HG03025 (cell line): ENCODE measurements at regions not wholly inside any gene's neighbourhood (a gene's known extent, or its start where the extent isn't known, plus 50 kb on each side); places are given as distances from the start of the nearest gene placed in this dataset.

ENCODE experiments used
- ATAC-seq: cut with Tn5 transposase; IDR thresholded peaks from one replicate; pipeline ENCODE4 v1.9.1; 2021; ENCODE audit warnings: mild to moderate bottlenecking, moderate library complexity; ENCODE audit not compliant: unreplicated experiment, low FRiP score

DNA sequence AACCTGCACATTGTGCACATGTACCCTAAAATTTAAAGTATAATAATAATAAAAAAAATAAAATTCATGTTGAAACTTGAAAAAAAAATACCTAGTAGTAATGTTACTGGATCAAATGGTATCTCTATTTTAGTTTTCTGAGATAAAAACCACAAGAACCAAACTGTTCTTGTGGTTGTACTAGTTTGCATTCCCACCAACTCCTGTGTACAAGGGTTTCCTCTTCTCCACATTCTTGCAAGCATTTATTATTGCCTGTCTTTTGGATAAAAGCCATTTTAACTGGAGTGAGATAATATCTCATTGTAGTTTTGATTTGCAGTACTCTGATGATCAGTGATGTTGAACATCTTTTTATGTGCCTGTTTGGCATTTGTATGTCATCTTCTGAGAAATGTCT, 177.7 kb downstream of the KIF20B start:
- no peak for ATAC-seq

- ATAC-seq: peak; percentile 43
Measured at GRCh38 chr10:89887406-89887805, 186.0 kb downstream of the KIF20B start.

- peak; percentile 73 for ATAC-seq
Measured at GRCh38 chr10:89887830-89888229, 186.4 kb downstream of the KIF20B start.

- ATAC-seq: peak; percentile 67
Measured at GRCh38 chr10:89888321-89889070, 187.1 kb downstream of the KIF20B start.

DNA sequence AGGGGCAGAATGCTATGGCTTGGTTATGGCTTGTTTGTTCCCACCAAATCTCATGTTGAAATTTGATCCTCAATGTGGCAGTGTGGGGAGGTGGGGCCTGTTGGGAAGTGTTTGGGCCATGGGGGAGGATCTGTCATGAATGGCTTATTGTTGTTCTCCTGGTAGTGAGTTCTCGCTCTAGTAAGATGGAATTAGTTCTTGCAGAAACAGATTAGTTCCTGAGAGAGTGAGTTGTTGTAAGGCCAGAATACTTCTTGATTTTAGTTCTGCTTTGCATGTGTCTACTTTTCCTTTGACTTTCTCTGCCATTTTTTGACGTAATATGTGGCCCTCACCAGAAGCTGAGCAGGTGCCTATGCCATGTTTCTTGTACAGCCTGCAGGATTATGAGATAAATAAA, 188.2 kb downstream of the KIF20B start:
- no peak for ATAC-seq

DNA sequence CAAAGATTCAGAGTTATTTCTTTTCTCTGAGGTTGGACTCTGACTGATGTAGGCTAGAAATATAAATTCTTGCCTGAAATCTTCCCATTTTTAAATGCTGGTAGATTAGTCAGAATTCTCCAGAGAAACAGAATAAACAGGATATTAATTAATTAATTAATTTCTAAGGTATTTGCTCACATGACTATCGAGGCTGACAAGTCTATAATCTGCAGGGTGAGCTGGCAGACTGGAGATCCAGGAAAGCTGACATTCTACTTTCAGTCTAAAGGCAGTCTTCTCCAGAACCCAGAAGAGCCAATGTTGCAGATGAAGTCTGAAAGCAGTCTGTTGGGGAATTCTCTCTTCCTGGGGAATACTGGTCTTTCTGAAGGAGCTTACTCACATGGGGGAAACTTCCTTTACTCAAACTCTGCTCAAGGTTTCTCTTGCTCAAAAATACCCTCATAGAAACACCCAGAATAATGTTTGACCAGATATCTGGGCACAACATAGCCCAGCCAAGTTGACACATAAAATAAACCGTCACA, 189.7 kb downstream of the KIF20B start:
- ATAC-seq: no peak

GRCh38 chr10:89894051-89894450, 192.7 kb downstream of the KIF20B start:
- ATAC-seq: no peak

DNA sequence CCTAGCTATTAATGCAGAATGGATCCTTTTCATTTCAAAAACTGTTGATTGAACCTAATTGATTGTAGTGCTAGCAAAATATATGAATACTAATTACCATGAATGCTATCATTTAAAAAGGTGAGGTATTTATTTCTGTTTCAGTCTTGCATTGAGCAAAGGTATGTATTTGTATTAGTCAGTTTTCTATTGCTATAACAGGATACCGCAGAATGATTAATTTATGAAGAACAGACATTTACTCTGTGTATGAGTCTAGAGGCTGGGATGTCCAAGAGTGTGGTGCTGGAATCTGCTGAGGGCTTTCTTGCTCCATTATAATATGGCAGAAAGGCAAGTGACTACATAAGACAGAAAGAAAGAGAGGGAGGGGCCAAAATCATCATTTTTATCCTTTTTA, 199.2 kb downstream of the KIF20B start:
- no peak for ATAC-seq

- no peak for ATAC-seq
Measured at GRCh38 chr10:89901895-89902294, 200.5 kb downstream of the KIF20B start.

GRCh38 chr10:89904755-89905154, 203.4 kb downstream of the KIF20B start:
- ATAC-seq: no peak

- no peak for ATAC-seq
Measured at GRCh38 chr10:89909752-89910151, 208.4 kb downstream of the KIF20B start.

GRCh38 chr10:89915021-89915420, 213.6 kb downstream of the KIF20B start:
- ATAC-seq: no peak

- ATAC-seq: no peak
Measured at GRCh38 chr10:89915968-89916367, 214.6 kb downstream of the KIF20B start.

- ATAC-seq: no peak
Measured at GRCh38 chr10:89916468-89917215, 215.3 kb downstream of the KIF20B start.

- no peak for ATAC-seq
Measured at GRCh38 chr10:89921403-89921802, 220.0 kb downstream of the KIF20B start.

- ATAC-seq: no peak
Measured at GRCh38 chr10:89923661-89924060, 222.3 kb downstream of the KIF20B start.

DNA sequence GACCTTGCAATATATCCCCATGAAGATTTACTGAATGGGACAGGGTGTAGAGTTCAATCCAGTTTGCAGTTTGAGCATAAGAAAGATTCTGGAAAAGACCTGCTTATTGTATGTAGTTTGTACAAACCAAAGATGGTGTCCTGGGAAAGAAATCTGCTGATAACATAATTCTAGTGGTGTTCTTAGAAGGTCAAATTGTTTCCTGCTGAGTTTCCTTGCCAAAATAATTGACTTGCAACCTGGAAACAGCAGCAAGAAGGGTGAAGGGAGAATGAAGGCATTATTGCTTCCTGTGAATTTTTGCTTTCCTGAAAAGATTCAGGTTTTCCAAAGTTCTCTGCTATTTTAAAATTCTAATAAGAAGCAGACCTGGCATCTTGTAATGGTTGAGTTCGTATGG, 222.9 kb downstream of the KIF20B start:
- ATAC-seq: no peak

DNA sequence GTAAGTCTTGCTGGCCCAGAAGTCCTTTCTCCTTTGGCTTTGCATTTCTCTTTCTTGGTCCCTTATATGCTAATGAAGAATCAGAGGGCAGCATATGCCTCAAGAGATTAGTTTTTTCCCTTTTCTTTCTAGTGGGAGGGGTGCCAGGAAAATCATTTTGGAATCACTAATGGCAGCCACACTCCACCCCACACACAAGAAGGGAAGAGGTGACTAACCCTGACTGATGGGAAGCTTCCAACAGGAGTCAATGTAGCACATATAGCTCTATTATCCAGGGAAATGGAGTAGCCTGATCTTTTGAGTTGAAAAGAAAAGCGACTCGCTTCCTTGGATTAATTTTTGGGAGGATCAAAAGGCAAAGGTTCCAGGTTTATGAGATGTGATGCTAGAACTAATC, 225.3 kb downstream of the KIF20B start:
- ATAC-seq: no peak

DNA sequence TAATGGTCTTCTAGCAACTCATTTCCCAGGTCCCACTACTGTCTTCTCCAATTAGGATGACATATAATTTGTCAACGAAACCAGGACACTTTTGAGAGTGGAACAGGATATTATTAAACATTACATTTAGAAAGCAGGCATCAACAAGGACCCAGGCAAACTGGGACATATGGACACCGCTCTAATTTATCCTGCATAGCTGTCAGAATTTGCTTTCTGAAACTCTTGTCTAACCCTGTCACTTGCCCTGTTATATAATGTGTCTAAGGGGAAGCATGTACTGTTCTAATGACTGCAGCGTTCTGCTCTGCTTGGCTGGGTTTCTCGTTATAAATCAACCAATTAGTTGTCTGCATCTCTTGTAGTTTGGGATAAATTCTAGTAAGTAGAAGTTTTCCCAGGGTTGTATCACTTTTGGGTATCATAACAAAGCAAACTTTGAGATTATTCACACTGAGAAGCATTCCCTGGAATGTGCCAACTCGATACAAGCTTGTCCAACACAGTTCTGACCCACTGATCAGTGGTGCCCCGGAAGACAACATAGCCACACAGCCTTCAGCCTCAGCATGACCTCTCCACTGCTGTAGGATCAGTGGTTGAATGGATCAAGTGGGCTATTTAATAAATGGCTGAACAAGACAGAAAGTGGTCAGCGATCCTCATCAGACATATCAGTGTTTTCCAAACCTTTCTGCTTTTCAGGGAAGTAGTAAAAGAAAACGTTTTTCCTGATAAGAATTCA, 228.1 kb downstream of the KIF20B start:
- peak; percentile 49 for ATAC-seq

DNA sequence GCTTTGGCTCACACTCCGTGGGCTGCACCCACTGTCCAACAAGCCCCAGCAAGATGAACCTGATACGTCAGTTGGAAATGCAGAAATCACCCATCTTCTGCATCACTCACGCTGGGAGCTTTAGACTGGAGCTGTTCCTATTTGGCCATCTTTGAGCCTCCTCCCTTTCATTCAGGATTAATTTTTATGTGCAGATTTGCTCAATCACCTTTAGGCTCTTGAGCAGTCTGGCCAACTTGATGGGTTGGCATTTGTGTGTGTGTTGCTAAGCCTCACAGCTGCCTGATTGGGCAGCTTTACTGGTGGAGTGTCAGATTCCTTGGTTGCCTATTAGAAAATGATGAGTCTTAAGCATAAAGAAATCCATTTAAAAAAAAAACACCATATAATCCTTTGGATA, 236.1 kb downstream of the KIF20B start:
- no peak for ATAC-seq

DNA sequence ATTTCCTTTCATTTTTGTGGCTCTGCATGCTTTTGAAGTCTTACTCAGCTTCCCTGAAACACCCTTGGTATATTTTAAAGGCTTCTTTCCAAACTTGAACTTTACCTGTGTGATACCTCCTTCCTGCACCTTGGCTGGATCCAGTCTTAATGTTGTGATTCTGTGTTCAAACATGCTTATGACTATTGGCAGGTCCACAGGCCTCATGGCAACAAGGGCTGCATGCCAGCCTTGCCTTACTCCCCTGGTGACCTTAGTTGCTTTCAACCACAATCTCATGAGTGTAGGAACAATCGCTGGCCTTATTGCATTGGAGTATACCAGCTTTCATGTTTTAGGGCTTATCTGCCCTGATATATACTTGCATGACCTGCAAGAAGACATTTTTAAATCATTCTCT, 238.7 kb downstream of the KIF20B start:
- ATAC-seq: no peak
